ENCODE measurements at regions not wholly inside any gene's neighbourhood (a gene's known extent, or its start where the extent isn't known, plus 50 kb on each side); places are given as distances from the start of the nearest gene placed in this dataset.
A peak's percentile ranks its signal among the peaks of the same experiment; 100 is the strongest.

GRCh38 chrX:10818651-10819050 is 198.3 kb upstream of the MID1 start:
- no peak for DNase-seq (ENCODE audit: low spot score)

DNA sequence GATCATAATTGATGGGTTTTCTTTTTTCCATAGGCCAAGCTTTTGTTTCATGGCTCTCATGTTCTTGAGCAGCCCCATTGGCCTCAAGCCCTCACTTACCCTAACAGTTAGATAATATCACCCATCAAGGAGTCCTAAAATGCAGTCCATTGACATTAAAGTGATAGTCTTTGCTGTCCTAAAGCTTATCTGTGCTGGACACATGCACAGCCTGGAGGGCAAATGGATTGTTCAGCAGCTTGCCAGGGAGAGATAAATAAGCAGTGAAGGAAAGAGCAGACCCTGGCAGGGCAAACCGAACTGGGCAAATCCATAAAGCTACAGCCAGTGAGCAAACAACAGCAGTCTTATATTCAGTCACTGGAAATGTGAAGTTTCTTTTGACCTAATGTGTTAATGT is 199.6 kb upstream of the MID1 start:
- DNase-seq (ENCODE audit: low spot score): no peak

DNA sequence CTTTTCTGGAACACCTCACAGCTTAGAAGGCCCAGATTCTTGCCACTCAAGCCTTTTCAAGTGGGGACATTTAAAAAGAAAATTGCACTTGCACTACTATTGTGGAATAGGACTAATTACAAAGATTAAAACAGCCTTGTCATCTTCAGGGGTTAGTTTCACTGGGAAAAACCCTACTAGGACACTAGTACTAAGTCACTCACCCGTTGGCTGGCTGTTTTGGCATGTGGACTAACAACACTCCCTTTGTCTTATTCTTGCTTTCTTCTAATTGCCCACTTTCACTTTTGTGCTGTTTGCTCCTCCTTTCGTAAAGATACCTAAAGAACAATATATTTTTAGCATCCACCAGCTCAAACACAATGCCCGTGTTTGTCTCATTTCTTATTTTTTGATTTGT is 200.9 kb upstream of the MID1 start:
- no peak for DNase-seq (ENCODE audit: low spot score)

DNA sequence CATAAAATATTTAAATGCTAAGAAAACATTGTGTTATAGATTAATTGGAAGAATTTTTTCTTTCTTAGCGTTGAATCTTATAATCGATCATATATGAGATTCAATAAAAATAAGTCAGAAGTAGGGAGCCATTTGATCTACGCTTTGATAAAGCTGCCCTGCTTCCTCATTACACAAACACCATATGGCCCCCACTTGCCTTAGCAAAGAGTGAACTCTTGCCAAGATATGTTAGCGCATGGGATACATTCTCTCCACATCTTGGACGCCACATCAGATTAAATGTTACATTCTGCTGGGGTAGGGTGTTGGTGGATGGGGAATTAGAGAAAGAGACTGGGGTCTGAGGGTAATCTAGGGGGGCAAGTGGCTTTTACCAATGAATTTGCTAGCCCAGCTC is 207.7 kb upstream of the MID1 start:
- DNase-seq (ENCODE audit: low spot score): no peak

DNA sequence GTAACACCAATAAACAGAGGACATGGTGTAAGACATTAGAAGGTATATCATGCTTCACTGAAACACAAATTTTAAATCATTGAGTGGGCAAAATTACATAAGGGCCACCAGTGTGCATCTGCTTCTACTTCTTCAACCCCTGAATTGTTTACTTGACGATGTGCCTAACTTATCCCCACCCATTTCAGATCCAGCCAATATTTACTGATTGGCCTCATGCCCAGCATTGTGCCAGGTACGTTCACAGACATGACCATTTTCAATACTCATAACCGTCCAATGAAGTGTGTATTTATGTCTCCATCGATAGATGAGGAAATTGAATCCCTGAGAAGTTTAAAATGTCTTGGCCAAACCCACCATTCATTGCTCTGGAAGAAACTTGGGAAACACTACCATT is 208.3 kb upstream of the MID1 start:
- no peak for DNase-seq (ENCODE audit: low spot score)

- no peak for DNase-seq (ENCODE audit: low spot score)
These were observed 211.5 kb upstream of the MID1 start for GRCh38 chrX:10831716-10832502.

DNA sequence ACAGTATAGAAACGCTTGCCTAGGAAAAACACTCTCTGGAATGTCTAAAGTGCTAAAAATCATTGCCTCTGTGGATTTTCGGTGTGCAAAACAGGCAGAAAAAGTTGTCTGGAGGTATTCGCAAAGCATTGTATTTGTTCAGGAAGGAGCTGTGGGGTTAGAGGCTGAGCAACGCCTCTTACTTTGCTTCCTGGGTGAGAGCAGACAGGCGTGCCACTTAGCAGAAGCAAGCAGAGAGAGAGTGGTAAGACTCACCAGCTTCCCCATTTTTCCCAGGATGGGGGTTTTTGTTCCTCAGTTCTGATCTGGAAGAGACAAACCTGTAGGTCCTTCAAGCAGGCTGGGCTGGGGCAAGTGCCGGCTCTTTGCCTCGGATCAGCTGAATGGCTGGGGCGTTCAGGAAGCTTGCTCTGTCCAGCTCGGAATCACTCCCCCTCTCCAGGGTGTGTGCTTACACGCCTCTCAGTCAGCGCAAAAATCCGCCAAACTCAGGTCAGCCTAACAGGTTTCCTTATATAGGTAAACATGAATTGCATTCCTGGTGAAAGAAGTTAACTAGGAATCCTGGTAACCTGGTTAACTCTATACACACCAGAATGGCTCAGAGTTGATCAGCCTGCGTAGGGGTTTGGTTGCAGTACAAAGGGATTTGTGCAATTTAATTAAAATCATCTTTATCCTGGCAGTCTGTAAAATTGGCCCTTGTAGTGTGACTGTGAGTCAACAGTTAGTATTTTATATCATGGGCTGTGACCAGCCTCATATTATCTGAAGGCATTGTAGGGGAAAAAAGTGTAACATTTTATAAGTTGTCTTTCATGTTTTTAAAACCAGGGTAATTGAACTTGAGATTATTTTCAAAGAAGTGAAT is 213.1 kb upstream of the MID1 start:
- DNase-seq (ENCODE audit: low spot score): peak; percentile 15

DNA sequence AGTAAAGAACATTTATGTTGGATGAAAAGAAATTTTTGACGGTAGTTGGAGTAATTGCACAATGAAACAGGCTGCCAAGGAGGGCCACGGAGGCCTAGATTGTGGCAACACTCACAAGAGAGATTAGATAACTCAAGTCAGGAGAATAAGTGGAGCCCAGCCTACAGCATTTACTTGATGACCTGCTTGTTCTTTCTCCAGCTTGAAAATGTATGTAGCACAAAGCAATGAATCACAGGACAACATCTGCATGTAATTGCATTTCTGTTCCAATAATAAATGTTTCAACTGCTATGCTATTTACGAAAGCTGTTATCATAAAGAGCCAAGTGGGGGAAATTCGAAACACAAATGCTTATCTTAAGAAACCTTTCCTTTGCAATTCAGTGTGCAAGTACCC is 221.2 kb upstream of the MID1 start:
- no peak for DNase-seq (ENCODE audit: low spot score)

- DNase-seq (ENCODE audit: low spot score): no peak
These were observed 222.3 kb upstream of the MID1 start for GRCh38 chrX:10842646-10843045.

DNA sequence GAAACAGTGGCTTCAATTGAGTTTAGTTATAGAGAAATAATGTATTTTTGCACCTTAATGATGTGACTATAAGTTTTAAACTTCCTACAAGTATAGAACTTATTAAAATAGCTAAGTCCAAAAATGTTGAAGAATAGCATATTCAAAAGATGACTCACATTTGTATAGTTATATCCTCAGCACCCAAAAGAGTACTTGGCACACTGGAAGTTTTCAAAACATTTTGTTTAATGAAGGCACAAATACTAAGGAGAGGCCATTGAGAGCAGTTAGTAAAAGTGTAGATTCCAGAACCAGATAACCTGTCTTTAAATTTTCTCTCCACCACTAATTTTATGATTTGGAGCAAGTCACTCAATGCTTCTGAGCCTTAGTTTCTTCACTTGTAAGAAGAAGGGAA is 226.9 kb upstream of the MID1 start:
- no peak for DNase-seq (ENCODE audit: low spot score)

GRCh38 chrX:10851809-10852208 is 231.4 kb upstream of the MID1 start:
- DNase-seq (ENCODE audit: low spot score): no peak

DNA sequence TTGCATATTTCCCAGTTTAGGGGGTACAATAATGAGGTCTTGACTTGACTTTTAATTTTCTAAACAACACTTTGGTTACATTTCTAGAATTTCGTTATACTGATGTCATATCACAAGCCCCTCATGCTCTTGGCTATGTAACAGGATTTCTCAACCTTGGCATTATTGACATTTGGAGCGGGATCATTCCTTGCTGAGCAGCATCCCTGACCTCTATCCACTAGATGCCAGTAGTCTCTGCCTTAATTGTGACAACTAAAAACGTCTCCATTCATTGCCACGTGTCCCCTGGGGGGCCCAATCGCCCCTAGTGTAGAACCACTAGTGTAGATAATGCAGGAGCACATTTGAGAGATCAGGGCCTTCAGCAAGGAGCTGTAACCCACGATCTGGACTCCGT is 234.2 kb upstream of the MID1 start:
- DNase-seq (ENCODE audit: low spot score): no peak

DNA sequence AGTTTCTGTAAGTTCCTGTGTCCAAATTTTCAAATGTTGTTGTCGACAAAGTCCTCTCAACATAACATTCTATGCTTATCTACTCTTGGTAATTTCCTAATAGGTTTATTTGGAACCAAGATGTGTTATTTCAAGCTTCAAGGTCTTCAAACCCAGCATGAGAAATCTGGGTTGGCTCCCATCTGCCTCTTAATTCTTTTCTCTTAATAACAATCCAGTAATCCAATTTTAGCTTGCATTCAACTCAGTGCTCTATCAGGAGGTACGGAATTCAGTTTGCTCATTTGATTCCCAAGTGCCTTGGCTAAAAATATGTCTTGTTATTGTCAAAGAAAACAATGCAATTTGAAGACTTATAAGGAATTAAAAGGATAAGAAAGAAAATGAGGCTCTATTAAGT is 235.5 kb upstream of the MID1 start:
- DNase-seq (ENCODE audit: low spot score): no peak

DNA sequence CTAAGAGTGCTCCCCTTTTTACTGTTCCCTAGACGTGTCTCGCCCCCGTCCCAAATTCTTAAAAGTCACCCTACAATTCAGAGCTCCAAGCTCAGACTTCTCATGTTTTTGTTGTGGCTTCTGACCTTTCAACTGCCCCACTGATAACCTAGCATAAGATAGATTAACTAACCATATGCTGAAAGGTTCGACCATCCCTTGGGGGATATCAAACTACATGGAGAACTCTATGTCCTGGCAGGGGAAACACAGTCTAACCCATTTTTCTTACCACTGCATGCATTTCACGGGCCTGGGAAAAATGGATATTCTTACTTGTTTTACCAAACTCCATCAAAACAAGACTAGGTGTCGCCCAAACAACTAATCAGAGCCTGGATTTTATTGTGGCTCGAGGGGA is 236.4 kb upstream of the MID1 start:
- no peak for DNase-seq (ENCODE audit: low spot score)

DNA sequence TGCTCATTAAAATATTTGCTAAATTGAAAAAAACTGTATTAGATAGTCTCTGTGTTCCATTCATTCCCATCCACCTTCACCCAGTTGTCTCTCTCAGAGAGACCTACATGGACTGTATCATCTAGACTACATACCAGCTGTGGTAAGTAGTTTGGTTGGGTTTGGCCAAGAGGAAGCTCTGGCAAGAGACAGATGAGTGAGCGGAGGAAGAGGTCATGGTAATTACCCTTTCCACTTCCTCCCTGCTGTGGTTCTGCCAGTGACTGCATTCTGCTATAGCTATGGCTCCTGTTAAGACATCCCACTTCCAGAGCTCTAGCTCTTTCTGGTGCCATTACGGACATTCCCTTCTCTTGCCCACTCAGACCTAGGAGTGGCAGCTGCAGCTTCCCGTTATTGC is 239.0 kb upstream of the MID1 start:
- no peak for DNase-seq (ENCODE audit: low spot score)

- DNase-seq (ENCODE audit: low spot score): no peak
These were observed 235.1 kb upstream of the HCCS start for GRCh38 chrX:10875995-10876394.

DNA sequence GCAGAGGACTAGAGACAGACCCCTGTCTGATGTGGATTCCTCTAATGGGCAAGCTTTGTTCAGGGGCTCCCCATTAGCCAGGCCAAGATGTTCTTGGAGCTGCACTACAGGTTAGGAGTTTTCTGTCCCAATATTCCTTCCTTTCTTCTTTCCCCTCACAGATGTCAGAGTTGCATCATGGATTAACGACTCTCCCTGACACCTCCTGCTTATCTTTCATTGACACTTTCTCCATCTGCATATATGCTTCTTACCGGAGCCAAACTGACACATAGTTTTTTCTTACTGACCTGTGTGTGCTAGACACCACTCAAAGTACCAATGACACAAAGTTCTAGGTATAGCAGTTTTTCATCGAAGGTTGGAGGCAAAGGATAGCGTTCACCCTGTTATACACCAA is 228.6 kb upstream of the HCCS start:
- DNase-seq (ENCODE audit: low spot score): no peak

- DNase-seq (ENCODE audit: low spot score): no peak
These were observed 226.9 kb upstream of the HCCS start for GRCh38 chrX:10884246-10884645.

- no peak for DNase-seq (ENCODE audit: low spot score)
These were observed 218.4 kb upstream of the HCCS start for GRCh38 chrX:10892621-10893225.

- DNase-seq (ENCODE audit: low spot score): no peak
These were observed 217.8 kb upstream of the HCCS start for GRCh38 chrX:10893366-10893765.

GRCh38 chrX:10893976-10894375 is 217.2 kb upstream of the HCCS start:
- no peak for DNase-seq (ENCODE audit: low spot score)

DNA sequence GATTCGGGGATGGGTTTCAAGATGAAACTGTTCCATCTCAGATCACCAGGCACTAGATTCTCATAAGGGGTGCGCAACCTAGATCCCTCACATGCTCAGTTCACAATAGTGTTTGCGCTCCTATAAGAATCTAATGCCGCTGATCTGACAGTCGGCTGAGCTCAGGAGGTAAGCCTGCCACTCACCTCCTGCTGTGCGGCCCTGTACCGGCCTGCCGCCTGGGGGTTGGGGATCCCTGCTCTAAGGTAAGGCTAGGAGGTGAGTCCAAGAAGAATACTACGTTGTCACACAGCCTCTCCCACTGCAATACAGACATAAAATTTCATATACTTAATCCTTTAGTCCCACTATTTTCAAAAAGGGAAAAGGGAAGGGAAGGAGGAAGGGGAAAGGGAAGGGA is 213.4 kb upstream of the HCCS start:
- DNase-seq (ENCODE audit: low spot score): no peak

Data from HuH-7 (cell line).